ENCODE measurements at regions not wholly inside any gene's neighbourhood (a gene's known extent, or its start where the extent isn't known, plus 50 kb on each side); places are given as distances from the start of the nearest gene placed in this dataset.

DNA sequence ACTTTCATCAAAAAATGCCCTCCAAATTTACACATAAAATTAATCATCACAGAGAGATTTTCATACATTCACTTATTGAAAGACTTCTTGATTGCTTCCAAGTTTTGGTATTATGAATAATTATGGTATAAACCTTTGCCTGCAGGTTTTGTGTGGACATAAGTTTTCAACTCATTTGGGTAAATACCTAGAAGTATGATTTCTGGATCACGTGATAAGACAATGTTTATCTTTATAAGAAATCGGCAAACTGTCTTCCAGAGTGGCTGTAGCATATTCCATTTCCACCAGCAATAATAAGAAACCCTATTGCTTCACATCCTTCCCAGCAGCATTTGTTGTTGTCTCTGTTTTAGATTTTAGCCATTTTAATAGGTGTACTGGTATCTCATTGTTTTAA lies 1507.0 kb upstream of the IGFBP7 start:
- Histone ChIP-seq H2AFZ (ENCODE audit: low read depth, low read length) (no peak overlapping the region), H4K20me1 (replicated peaks; ENCODE audit: control insufficient read depth, extremely low read depth, insufficient read depth, low read length) (no peaks in the 10 kb centered on the region), H3K9me1 (replicated peaks; ENCODE audit: control insufficient read depth, extremely low read depth, insufficient read depth, low read length) (peaks cover 2% of the 10 kb centered on the region), H3K9me3 (replicated peaks; ENCODE audit: control insufficient read depth, insufficient read depth, low read length) (peaks cover 4% of the 10 kb centered on the region), H3K4me2 (ENCODE audit: insufficient read depth, low read length) (no peak overlapping the region), H3K4me3 (replicated peaks in 1 of 3; ENCODE audit: insufficient read depth in 1 of 3, low read depth in 1 of 3, low read length in 3 of 3) (no peak overlapping the region), H3K79me2 (ENCODE audit: control insufficient read depth, insufficient read depth, low read length) (no peaks in the 10 kb centered on the region), H3K27ac (ENCODE audit: insufficient read depth, low read depth, low read length) (no peak overlapping the region), H3K36me3 (ENCODE audit: control insufficient read depth in 2 of 2, extremely low read depth in 1 of 2, insufficient read depth in 2 of 2, low read length in 2 of 2) (no peaks in the 10 kb centered on the region), H3K9ac (replicated peaks; ENCODE audit: extremely low read depth, insufficient read depth, low read length) (no peak overlapping the region), H3K27me3 (ENCODE audit: control insufficient read depth in 2 of 2, insufficient read depth in 2 of 2, low read length in 2 of 2) (no peaks in the 10 kb centered on the region), H3K4me1 (ENCODE audit: control insufficient read depth, extremely low read depth, insufficient read depth, low read length) (no peaks in the 10 kb centered on the region)
- ChIA-PET CTCF (no interaction called here), POLR2A (no interaction called here)
- FAIRE-seq (no peak), DNase-seq (ENCODE audit: low read depth, low spot score) (no peak)
- dilution Hi-C loops (cut with MboI; ENCODE audit: extremely low pct_ligation_motif_present, low sequenced_read_pairs) = no loop called here
- no peak for TF ChIP-seq POLR2A (IDR thresholded peaks at IDR 0.05; ENCODE audit: low read depth, low read length)
- TF ChIP-seq POLR2AphosphoS5 (IDR thresholded peaks at IDR 0.05; ENCODE audit: insufficient read depth, low read depth, low read length) = no peak
- no peak for TF ChIP-seq MYC (IDR thresholded peaks at IDR 0.05; ENCODE audit: low read depth, low read length)
- no TSS peak for BruUV-seq (replicated peaks)
- intact Hi-C loops (cut with micrococcal nuclease) = no loop called here

DNA sequence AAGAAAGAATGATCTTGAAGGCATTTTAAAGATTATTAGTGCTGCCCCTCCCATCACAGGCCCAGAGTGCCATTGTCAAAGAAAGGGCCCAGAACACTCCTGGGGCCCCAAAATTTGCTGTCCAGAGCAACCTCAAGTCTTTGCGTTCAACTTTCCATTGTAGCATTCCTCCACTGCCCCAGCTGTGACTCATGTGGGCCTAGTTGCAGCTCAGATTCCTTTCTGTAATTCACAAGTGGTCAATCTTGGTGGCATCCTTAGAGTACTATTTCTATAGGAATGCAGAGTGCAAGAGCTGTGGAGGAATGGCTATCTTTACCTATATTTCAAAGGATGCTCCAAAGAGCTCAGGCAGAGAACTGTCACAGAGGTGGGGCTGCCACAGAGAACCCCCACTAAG lies 1500.8 kb upstream of the IGFBP7 start:
- H2AFZ ChIP-seq (ENCODE audit: low read depth, low read length) = no peak overlapping the region
- no peaks in the 10 kb centered on the region for H3K9me1 ChIP-seq (replicated peaks; ENCODE audit: control insufficient read depth, extremely low read depth, insufficient read depth, low read length)
- H3K79me2 ChIP-seq (ENCODE audit: control insufficient read depth, insufficient read depth, low read length) = no peaks in the 10 kb centered on the region
- dilution Hi-C loops (cut with MboI; ENCODE audit: extremely low pct_ligation_motif_present, low sequenced_read_pairs) = no loop called here
- POLR2A ChIA-PET = no interaction called here
- no peaks in the 10 kb centered on the region for H4K20me1 ChIP-seq (replicated peaks; ENCODE audit: control insufficient read depth, extremely low read depth, insufficient read depth, low read length)
- no peak for DNase-seq (ENCODE audit: low read depth, low spot score)
- TF ChIP-seq, protein P1, sequence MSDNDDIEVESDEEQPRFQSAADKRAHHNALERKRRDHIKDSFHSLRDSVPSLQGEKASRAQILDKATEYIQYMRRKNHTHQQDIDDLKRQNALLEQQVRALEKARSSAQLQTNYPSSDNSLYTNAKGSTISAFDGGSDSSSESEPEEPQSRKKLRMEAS (IDR thresholded peaks at IDR 0.05; ENCODE audit: insufficient read depth, insufficient read length) = no peak
- TF ChIP-seq MYC (IDR thresholded peaks at IDR 0.05; ENCODE audit: low read depth, low read length) (no peak), POLR2A (IDR thresholded peaks at IDR 0.05; ENCODE audit: low read depth, low read length) (no peak), POLR2AphosphoS5 (IDR thresholded peaks at IDR 0.05; ENCODE audit: insufficient read depth, low read depth, low read length) (no peak), JUN (IDR thresholded peaks at IDR 0.05; ENCODE audit: borderline replicate concordance, insufficient read depth, insufficient read length, low read depth) (no peak), FOS (IDR thresholded peaks at IDR 0.05; ENCODE audit: borderline replicate concordance, insufficient read depth, low read length) (no peak), EZH2 (IDR thresholded peaks at IDR 0.05; ENCODE audit: borderline replicate concordance, low read depth, low read length, severe bottlenecking) (no peak), GATA2 (IDR thresholded peaks at IDR 0.05; ENCODE audit: insufficient read depth, insufficient read length, low read depth, low read length) (no peak)
- TF ChIP-seq, protein P2, sequence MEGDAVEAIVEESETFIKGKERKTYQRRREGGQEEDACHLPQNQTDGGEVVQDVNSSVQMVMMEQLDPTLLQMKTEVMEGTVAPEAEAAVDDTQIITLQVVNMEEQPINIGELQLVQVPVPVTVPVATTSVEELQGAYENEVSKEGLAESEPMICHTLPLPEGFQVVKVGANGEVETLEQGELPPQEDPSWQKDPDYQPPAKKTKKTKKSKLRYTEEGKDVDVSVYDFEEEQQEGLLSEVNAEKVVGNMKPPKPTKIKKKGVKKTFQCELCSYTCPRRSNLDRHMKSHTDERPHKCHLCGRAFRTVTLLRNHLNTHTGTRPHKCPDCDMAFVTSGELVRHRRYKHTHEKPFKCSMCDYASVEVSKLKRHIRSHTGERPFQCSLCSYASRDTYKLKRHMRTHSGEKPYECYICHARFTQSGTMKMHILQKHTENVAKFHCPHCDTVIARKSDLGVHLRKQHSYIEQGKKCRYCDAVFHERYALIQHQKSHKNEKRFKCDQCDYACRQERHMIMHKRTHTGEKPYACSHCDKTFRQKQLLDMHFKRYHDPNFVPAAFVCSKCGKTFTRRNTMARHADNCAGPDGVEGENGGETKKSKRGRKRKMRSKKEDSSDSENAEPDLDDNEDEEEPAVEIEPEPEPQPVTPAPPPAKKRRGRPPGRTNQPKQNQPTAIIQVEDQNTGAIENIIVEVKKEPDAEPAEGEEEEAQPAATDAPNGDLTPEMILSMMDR (IDR thresholded peaks at IDR 0.05; ENCODE audit: extremely low read depth in 1 of 2, insufficient read depth in 1 of 2, low read depth in 1 of 2, low read length in 2 of 2) = no peak
- H3K4me3 ChIP-seq (replicated peaks in 1 of 3; ENCODE audit: insufficient read depth in 1 of 3, low read depth in 1 of 3, low read length in 3 of 3) = no peak overlapping the region
- CTCF ChIA-PET = no interaction called here
- peaks cover 2% of the 10 kb centered on the region for H3K9me3 ChIP-seq (replicated peaks; ENCODE audit: control insufficient read depth, insufficient read depth, low read length)
- FAIRE-seq = no peak
- H3K27ac ChIP-seq (ENCODE audit: insufficient read depth, low read depth, low read length) = no peak overlapping the region
- no peaks in the 10 kb centered on the region for H3K36me3 ChIP-seq (ENCODE audit: control insufficient read depth in 2 of 2, extremely low read depth in 1 of 2, insufficient read depth in 2 of 2, low read length in 2 of 2)
- no peak overlapping the region for H3K9ac ChIP-seq (replicated peaks; ENCODE audit: extremely low read depth, insufficient read depth, low read length)
- no peaks in the 10 kb centered on the region for H3K4me1 ChIP-seq (ENCODE audit: control insufficient read depth, extremely low read depth, insufficient read depth, low read length)
- H3K4me2 ChIP-seq (ENCODE audit: insufficient read depth, low read length) = no peak overlapping the region
- H3K27me3 ChIP-seq (ENCODE audit: control insufficient read depth in 2 of 2, insufficient read depth in 2 of 2, low read length in 2 of 2) = no peaks in the 10 kb centered on the region
- BruUV-seq (replicated peaks) = no TSS peak
- intact Hi-C loops (cut with micrococcal nuclease) = no loop called here

Data from endothelial cell of umbilical vein (primary cell).